Cardiac fibroblast (primary cell): ENCODE measurements at regions not wholly inside any gene's neighbourhood (a gene's known extent, or its start where the extent isn't known, plus 50 kb on each side); places are given as distances from the start of the nearest gene placed in this dataset.

Experiments
- DNase-seq, 2 donors: peaks; one replicate each; pipeline versions ENCODE4 v3.0.0 to v3.0.0-alpha.2; 2010; ENCODE audit warnings: low read depth in 2 of 2
- H3K4me3 ChIP-seq, 2 donors: replicated peaks in 1 of 2; 1 replicate in 1 of 2; 2 replicates in 1 of 2; pipeline ENCODE4 v1.5.1; 2011; ENCODE audit warnings: low read depth in 2 of 2, low read length in 2 of 2, mild to moderate bottlenecking in 2 of 2, moderate library complexity in 1 of 2
- TF ChIP-seq, protein P1 (sequence below): IDR thresholded peaks from one replicate; pipeline ENCODE4 v1.5.1; 2011; ENCODE audit warnings: low read depth, mild to moderate bottlenecking, low read length, inconsistent platforms

DNA sequence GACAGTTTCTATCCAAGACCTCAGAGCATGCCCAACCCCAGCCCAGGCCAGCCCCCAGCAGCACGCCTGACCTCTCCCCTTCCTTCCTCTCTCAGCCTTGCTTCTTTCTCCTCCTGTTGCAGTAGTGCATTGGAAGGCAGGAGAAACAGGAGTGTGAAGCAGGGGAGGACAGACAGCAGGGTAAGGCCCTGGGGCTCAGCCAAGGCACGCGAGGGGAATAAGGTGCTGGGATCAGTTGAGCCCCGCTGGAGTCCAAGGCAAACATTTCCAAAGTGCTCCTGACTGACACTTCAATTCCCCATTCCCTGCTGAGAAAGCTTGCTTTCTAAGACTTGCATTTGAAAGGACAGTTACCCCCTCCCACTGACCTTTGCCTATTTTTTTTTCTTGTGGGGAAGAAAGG, 73.1 kb upstream of the OLFM4 start:
- H3K4me3 ChIP-seq = no peak overlapping the region
- no peak for DNase-seq
- TF ChIP-seq, protein P1, sequence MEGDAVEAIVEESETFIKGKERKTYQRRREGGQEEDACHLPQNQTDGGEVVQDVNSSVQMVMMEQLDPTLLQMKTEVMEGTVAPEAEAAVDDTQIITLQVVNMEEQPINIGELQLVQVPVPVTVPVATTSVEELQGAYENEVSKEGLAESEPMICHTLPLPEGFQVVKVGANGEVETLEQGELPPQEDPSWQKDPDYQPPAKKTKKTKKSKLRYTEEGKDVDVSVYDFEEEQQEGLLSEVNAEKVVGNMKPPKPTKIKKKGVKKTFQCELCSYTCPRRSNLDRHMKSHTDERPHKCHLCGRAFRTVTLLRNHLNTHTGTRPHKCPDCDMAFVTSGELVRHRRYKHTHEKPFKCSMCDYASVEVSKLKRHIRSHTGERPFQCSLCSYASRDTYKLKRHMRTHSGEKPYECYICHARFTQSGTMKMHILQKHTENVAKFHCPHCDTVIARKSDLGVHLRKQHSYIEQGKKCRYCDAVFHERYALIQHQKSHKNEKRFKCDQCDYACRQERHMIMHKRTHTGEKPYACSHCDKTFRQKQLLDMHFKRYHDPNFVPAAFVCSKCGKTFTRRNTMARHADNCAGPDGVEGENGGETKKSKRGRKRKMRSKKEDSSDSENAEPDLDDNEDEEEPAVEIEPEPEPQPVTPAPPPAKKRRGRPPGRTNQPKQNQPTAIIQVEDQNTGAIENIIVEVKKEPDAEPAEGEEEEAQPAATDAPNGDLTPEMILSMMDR = no peak

GRCh38 chr13:52954838-52955237, 73.8 kb upstream of the OLFM4 start:
- no peak overlapping the region for H3K4me3 ChIP-seq
- TF ChIP-seq, protein P1 = no peak
- no peak for DNase-seq

GRCh38 chr13:52950436-52950956, 78.1 kb upstream of the OLFM4 start:
- DNase-seq = no peak
- TF ChIP-seq, protein P1 = no peak
- H3K4me3 ChIP-seq = no peak overlapping the region

- H3K4me3 ChIP-seq = no peak overlapping the region
- DNase-seq = no peak
- TF ChIP-seq, protein P1 = no peak
Measured at GRCh38 chr13:52949742-52950141, 78.9 kb upstream of the OLFM4 start.

GRCh38 chr13:52949044-52949443, 79.6 kb upstream of the OLFM4 start:
- no peak for DNase-seq
- TF ChIP-seq, protein P1 = no peak
- H3K4me3 ChIP-seq = no peak overlapping the region

- no peak for DNase-seq
- no peak overlapping the region for H3K4me3 ChIP-seq
- TF ChIP-seq, protein P1 = no peak
Measured at GRCh38 chr13:52947921-52948373, 80.7 kb upstream of the OLFM4 start.

GRCh38 chr13:52945348-52945747, 83.3 kb upstream of the OLFM4 start:
- no peak overlapping the region for H3K4me3 ChIP-seq

More at GRCh38 chr13:52945348-52945747, 83.3 kb upstream of the OLFM4 start:
- TF ChIP-seq, protein P1 = no peak
- no peak for DNase-seq
